ENCODE measurements at regions not wholly inside any gene's neighbourhood (a gene's known extent, or its start where the extent isn't known, plus 50 kb on each side); places are given as distances from the start of the nearest gene placed in this dataset.

DNA sequence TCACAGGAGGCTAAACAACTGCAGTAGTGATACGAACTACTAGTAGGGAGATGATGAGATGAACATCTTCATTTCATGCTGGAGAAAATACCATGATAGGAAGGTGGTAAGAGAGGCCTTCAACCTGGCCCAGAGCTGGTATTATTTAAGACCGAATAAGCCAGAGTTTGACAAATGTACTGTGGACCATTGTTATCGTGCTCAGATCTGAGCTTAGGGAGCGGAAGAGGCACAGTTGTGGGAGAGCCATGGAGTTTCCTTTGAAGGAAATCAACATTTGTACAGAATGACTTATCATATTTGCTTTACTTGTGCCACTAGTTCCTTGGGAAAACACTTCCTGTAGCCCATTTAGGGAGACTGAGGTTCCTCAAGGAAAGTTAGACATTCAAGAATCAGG lies 260.6 kb upstream of the TNP1 start:
- no peak for TF ChIP-seq CTCF (IDR thresholded peaks at IDR 0.05)

GRCh38 chr2:217118559-217119284 lies 258.9 kb upstream of the TNP1 start:
- no peak for TF ChIP-seq CTCF (IDR thresholded peaks at IDR 0.05)

DNA sequence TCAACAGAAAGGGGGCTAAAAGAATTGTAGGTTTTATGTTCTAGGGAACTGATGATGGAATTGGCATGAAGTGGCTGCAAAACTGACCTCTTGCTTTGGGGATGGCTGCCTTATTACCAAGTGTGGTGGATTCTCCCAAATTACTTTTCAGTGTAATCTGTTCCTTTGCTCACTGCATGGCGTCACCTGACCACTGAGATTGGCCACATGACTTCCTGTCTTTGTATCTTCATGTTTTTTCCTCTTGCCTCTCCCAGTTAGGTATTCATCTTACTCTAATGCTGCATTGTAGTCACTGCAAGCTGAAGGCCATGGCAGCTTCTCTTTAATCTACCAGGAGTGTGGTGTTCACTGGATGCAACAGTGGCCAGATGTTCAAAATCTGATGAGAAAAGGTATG lies 257.7 kb upstream of the TNP1 start:
- no peak for TF ChIP-seq CTCF (IDR thresholded peaks at IDR 0.05)

DNA sequence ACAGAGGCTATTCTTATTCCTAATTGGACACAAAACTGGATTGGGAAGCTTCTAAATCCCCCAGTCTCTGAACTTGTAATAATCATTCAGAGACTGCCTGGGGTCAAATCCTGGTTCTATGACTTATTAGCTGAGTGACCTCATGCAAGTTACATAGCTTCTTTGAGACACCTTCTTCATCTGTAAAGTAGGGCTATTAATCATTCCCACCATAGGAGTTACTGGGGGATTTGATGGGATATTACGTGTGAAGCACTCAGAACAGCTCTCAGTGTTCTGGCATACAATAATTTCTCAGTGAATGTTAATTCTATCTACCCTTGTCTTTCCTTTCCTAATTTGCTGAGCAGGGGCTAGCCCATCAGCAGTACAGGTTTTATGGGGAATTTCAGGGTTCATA lies 256.7 kb upstream of the TNP1 start:
- TF ChIP-seq CTCF (IDR thresholded peaks at IDR 0.05), result no peak

DNA sequence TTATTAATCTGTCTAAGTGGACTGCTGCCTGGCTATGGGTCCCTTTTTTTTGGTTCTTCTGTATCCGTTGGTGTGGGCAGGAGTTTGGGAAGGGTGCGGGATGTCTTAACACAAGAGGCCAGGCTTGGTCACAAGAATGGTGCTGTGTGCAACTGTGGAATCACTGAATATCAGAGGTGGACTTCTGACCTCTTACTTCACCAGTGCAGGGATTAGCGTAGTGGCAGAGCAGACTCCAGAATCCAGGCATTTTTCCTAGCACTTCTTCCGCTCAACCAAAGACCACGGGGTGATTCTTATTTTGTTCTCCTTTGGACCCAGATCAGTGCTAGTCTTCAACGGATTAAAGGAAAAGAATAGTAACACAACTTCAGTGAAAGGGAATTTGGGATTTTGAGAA lies 254.3 kb upstream of the TNP1 start:
- no peak for TF ChIP-seq CTCF (IDR thresholded peaks at IDR 0.05)

DNA sequence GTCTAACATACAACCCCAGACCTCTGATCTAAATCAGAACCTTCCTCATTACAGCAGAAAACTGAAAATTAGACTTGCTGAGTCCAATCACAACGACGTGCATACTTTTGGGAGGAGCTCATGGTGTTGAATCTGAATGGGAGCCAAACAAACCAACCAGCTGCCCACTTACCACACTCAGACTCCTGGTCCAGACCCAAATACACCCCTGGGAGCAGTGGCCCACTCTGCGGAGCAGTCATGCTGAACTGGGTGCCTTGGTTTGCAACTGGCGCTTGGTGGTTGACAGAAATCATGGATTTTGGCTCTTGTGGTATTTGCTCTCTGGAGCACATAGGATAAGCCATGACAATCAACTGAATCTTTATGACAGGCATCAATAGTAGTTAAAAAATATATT lies 253.6 kb upstream of the TNP1 start:
- no peak for TF ChIP-seq CTCF (IDR thresholded peaks at IDR 0.05)

- no peak for TF ChIP-seq CTCF (IDR thresholded peaks at IDR 0.05)
These were observed 250.7 kb upstream of the TNP1 start for GRCh38 chr2:217110550-217110949.

GRCh38 chr2:217108575-217109027 lies 248.7 kb upstream of the TNP1 start:
- no peak for TF ChIP-seq CTCF (IDR thresholded peaks at IDR 0.05)
